Astrocyte (in vitro differentiated cells and primary cell): ENCODE measurements at regions not wholly inside any gene's neighbourhood (a gene's known extent, or its start where the extent isn't known, plus 50 kb on each side); places are given as distances from the start of the nearest gene placed in this dataset.

Experiments
- DNase-seq: peaks from one replicate; pipeline ENCODE4 v3.0.0-alpha.2; 2010; ENCODE audit warnings: low read depth
- FAIRE-seq: peaks from 2 replicates; lab custom pipeline; 2011; peaks lifted over from hg19 to GRCh38; lab: Jason Lieb, UNC
- H2AFZ ChIP-seq: 2 replicates; pipeline ENCODE4 v1.6.0; 2012; ENCODE audit warnings: low read depth, low read length, inconsistent platforms
- H3K27ac ChIP-seq: 2 replicates; pipeline ENCODE4 v1.5.1; 2011; ENCODE audit warnings: low read depth, low read length, inconsistent platforms
- H3K27me3 ChIP-seq: 2 replicates; pipeline ENCODE4 v1.6.0; 2011; ENCODE audit warnings: low read length, inconsistent platforms; ENCODE audit not compliant: insufficient read depth
- H3K36me3 ChIP-seq: 2 replicates; pipeline ENCODE4 v1.5.1; 2011; ENCODE audit warnings: low read length, inconsistent platforms; ENCODE audit not compliant: insufficient read depth
- H3K4me1 ChIP-seq: 2 replicates; pipeline ENCODE4 v1.5.1; 2011; ENCODE audit warnings: low read length, inconsistent platforms; ENCODE audit not compliant: insufficient read depth
- H3K4me2 ChIP-seq: 2 replicates; pipeline ENCODE4 v1.6.0; 2012; ENCODE audit warnings: low read length, inconsistent platforms
- H3K4me3 ChIP-seq: 2 replicates; pipeline ENCODE4 v1.5.1; 2011; ENCODE audit warnings: low read depth, mild to moderate bottlenecking, low read length, inconsistent platforms; ENCODE audit not compliant: insufficient read depth
- H3K79me2 ChIP-seq: 2 replicates; pipeline ENCODE4 v1.6.0; 2012; ENCODE audit warnings: mild to moderate bottlenecking, low read length, inconsistent platforms; ENCODE audit not compliant: insufficient read depth
- H3K9ac ChIP-seq: 2 replicates; pipeline ENCODE4 v1.6.0; 2012; ENCODE audit warnings: mild to moderate bottlenecking, low read length, inconsistent platforms
- H3K9me3 ChIP-seq: 2 replicates; pipeline ENCODE4 v1.5.1; 2012; ENCODE audit warnings: low read depth, mild to moderate bottlenecking, low read length, inconsistent platforms; ENCODE audit not compliant: insufficient read depth
- H4K20me1 ChIP-seq: 2 replicates; pipeline ENCODE4 v1.6.0; 2012; ENCODE audit warnings: low read length, inconsistent platforms; ENCODE audit not compliant: insufficient read depth
- H3K27ac Mint-ChIP-seq: one replicate; pipeline ENCODE4 v1.8.0; 2021; ENCODE audit warnings: mild to moderate bottlenecking, mixed read lengths; ENCODE audit not compliant: unreplicated experiment
- H3K27me3 Mint-ChIP-seq: one replicate; pipeline ENCODE4 v1.8.0; 2021; ENCODE audit warnings: low read depth, mixed read lengths; ENCODE audit not compliant: unreplicated experiment
- H3K36me3 Mint-ChIP-seq: one replicate; pipeline ENCODE4 v1.8.0; 2021; ENCODE audit warnings: low read depth, mixed read lengths; ENCODE audit not compliant: unreplicated experiment
- H3K4me1 Mint-ChIP-seq: one replicate; pipeline ENCODE4 v1.8.0; 2021; ENCODE audit warnings: low read depth, mixed read lengths; ENCODE audit not compliant: unreplicated experiment
- H3K4me3 Mint-ChIP-seq: one replicate; pipeline ENCODE4 v1.8.0; 2021; ENCODE audit warnings: mild to moderate bottlenecking, moderate library complexity, mixed read lengths; ENCODE audit not compliant: unreplicated experiment
- H3K9me3 Mint-ChIP-seq: one replicate; pipeline ENCODE4 v1.8.0; 2021; ENCODE audit warnings: mild to moderate bottlenecking, mixed read lengths; ENCODE audit not compliant: unreplicated experiment
- EZH2 ChIP-seq: IDR thresholded peaks from 2 replicates; pipeline ENCODE4 v1.6.1; 2012; ENCODE audit warnings: mild to moderate bottlenecking, low read length, inconsistent platforms; ENCODE audit not compliant: insufficient read depth
- TF ChIP-seq, protein P1 (sequence below): IDR thresholded peaks from 2 replicates; pipeline ENCODE4 v1.5.1; 2011; ENCODE audit warnings: low read depth, mild to moderate bottlenecking, inconsistent platforms, low read length, moderate library complexity; ENCODE audit not compliant: insufficient read depth

DNA sequence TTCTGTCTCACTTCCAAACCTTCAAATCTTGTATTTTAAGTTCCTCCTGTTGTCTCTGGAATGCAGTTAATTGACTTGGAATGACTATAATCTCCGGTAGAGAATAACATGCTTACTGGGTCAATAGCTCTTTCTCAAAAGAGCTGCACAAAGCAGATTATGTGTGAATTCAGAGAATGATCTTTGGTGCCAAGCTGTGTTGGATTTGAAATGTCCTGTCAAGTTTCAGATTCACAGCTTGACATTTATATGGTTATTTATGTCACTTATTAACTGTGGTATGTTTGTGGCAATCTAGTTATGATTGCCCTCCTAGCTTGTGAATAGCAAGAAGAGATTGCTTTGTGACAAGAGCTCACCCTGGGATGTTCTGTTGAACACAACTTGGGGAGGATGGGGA lies 128.3 kb upstream of the KCNE2 start:
- Mint-ChIP-seq H3K36me3 (peaks cover 2% of the 10 kb centered on the region), H3K27ac (no peak overlapping the region), H3K4me1 (no peaks in the 10 kb centered on the region), H3K27me3 (peaks cover 3% of the 10 kb centered on the region), H3K4me3 (no peak overlapping the region), H3K9me3 (peaks cover 3% of the 10 kb centered on the region)
- FAIRE-seq: no peak
- Histone ChIP-seq H3K9me3 (no peaks in the 10 kb centered on the region), H3K79me2 (no peaks in the 10 kb centered on the region), H3K4me3 (no peak overlapping the region), H3K9ac (no peak overlapping the region), H3K27me3 (peaks cover 4% of the 10 kb centered on the region), H3K27ac (no peak overlapping the region), H3K36me3 (no peaks in the 10 kb centered on the region), H3K4me2 (no peak overlapping the region), H3K4me1 (no peaks in the 10 kb centered on the region), H4K20me1 (no peaks in the 10 kb centered on the region), H2AFZ (no peak overlapping the region)
- DNase-seq: no peak
- TF ChIP-seq, protein P1, sequence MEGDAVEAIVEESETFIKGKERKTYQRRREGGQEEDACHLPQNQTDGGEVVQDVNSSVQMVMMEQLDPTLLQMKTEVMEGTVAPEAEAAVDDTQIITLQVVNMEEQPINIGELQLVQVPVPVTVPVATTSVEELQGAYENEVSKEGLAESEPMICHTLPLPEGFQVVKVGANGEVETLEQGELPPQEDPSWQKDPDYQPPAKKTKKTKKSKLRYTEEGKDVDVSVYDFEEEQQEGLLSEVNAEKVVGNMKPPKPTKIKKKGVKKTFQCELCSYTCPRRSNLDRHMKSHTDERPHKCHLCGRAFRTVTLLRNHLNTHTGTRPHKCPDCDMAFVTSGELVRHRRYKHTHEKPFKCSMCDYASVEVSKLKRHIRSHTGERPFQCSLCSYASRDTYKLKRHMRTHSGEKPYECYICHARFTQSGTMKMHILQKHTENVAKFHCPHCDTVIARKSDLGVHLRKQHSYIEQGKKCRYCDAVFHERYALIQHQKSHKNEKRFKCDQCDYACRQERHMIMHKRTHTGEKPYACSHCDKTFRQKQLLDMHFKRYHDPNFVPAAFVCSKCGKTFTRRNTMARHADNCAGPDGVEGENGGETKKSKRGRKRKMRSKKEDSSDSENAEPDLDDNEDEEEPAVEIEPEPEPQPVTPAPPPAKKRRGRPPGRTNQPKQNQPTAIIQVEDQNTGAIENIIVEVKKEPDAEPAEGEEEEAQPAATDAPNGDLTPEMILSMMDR: no peak
- TF ChIP-seq EZH2: no peak

DNA sequence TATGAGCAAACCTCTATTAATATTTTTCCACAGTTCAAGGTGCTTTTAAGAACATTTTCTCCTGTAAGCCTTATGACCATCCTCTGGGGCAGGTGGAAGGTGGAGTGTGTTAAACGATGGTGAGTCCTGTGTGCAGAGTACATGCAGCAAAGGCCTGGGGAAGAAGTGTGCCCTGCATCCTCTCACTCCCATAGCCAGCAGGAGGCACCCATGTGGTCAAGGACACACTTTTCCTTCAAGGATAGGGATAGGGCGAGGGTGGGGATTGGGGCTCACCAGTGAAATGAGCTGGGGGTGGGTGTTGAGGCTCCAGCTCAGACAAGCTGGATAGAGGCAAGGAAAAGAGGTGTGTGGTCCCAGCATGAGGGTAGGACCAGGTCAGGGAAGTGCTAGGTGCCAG lies 120.8 kb upstream of the KCNE2 start:
- no peak overlapping the region for H3K27ac ChIP-seq
- H3K27me3 ChIP-seq: no peaks in the 10 kb centered on the region
- DNase-seq: no peak
- H3K4me2 ChIP-seq: no peak overlapping the region
- Mint-ChIP-seq H3K36me3 (peaks cover 2% of the 10 kb centered on the region), H3K4me1 (no peaks in the 10 kb centered on the region), H3K4me3 (no peak overlapping the region), H3K27ac (no peak overlapping the region), H3K27me3 (peaks cover 5% of the 10 kb centered on the region), H3K9me3 (peaks cover 14% of the 10 kb centered on the region)
- no peak overlapping the region for H3K4me3 ChIP-seq
- peaks cover 5% of the 10 kb centered on the region for H3K9me3 ChIP-seq
- H3K4me1 ChIP-seq: no peaks in the 10 kb centered on the region
- FAIRE-seq: no peak
- no peaks in the 10 kb centered on the region for H4K20me1 ChIP-seq
- TF ChIP-seq, protein P1: no peak
- TF ChIP-seq EZH2: no peak
- no peaks in the 10 kb centered on the region for H3K79me2 ChIP-seq
- no peak overlapping the region for H2AFZ ChIP-seq
- H3K9ac ChIP-seq: no peak overlapping the region
- no peaks in the 10 kb centered on the region for H3K36me3 ChIP-seq

DNA sequence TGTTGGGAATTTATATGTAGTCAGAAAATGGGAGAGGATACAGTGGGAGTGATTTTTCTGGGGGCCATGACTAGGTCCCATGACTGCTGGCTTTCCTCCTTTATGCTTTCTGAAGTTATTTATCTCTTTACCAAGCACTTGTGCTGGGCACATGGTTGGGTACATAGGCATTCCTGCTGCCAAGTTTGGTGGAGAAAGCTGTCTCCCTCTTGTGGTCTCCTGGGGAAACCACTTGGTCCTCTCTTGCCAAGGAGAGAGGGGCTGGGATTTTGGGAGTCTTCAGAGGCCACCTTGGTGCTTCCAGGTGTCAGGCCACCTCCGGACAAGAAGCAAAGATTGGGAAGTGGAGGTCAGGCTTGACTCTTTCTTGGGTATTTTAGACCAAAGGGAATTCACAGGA lies 120.2 kb upstream of the KCNE2 start:
- no peak overlapping the region for H2AFZ ChIP-seq
- Mint-ChIP-seq H3K27ac (no peak overlapping the region), H3K4me3 (no peak overlapping the region), H3K36me3 (peaks cover 2% of the 10 kb centered on the region), H3K9me3 (peaks cover 19% of the 10 kb centered on the region), H3K27me3 (peaks cover 5% of the 10 kb centered on the region), H3K4me1 (no peaks in the 10 kb centered on the region)
- no peaks in the 10 kb centered on the region for H4K20me1 ChIP-seq
- H3K36me3 ChIP-seq: no peaks in the 10 kb centered on the region
- FAIRE-seq: no peak
- H3K79me2 ChIP-seq: no peaks in the 10 kb centered on the region
- H3K9me3 ChIP-seq: peaks cover 6% of the 10 kb centered on the region
- no peak for DNase-seq
- no peak overlapping the region for H3K4me3 ChIP-seq
- no peaks in the 10 kb centered on the region for H3K4me1 ChIP-seq
- no peak overlapping the region for H3K27ac ChIP-seq
- TF ChIP-seq, protein P1: peak; percentile 21
- TF ChIP-seq EZH2: no peak
- H3K4me2 ChIP-seq: no peak overlapping the region
- H3K27me3 ChIP-seq: no peaks in the 10 kb centered on the region
- no peak overlapping the region for H3K9ac ChIP-seq
